ENCODE measurements at regions not wholly inside any gene's neighbourhood (a gene's known extent, or its start where the extent isn't known, plus 50 kb on each side); places are given as distances from the start of the nearest gene placed in this dataset.

DNA sequence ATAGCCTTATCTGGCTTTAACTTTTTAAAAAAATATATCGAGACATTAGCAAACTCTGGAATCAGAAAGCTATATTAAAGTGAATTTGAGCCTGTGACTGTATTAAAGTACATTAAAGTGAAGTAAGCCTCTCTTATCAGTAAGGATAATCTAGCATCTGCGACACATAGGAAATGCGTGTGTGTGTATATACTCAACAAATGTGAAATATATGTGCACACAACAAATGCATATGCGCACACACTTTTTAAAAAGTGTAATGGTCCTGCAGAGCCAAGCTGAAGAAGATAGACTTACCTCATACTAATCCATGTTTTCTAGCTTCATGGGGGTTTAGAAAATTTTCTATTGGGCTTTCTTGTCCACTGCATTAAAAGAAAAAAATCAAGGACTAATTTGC lies 437.1 kb downstream of the ZIC1 start:
- TF ChIP-seq, protein P1, sequence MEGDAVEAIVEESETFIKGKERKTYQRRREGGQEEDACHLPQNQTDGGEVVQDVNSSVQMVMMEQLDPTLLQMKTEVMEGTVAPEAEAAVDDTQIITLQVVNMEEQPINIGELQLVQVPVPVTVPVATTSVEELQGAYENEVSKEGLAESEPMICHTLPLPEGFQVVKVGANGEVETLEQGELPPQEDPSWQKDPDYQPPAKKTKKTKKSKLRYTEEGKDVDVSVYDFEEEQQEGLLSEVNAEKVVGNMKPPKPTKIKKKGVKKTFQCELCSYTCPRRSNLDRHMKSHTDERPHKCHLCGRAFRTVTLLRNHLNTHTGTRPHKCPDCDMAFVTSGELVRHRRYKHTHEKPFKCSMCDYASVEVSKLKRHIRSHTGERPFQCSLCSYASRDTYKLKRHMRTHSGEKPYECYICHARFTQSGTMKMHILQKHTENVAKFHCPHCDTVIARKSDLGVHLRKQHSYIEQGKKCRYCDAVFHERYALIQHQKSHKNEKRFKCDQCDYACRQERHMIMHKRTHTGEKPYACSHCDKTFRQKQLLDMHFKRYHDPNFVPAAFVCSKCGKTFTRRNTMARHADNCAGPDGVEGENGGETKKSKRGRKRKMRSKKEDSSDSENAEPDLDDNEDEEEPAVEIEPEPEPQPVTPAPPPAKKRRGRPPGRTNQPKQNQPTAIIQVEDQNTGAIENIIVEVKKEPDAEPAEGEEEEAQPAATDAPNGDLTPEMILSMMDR (IDR thresholded peaks at IDR 0.05; ENCODE audit: insufficient read depth, low read length) = no peak
- TF ChIP-seq POLR2AphosphoS5 (IDR thresholded peaks at IDR 0.05; ENCODE audit: low read depth) (no peak), GABPA (IDR thresholded peaks at IDR 0.05; ENCODE audit: low read depth) (no peak), SPI1 (IDR thresholded peaks at IDR 0.05; ENCODE audit: borderline replicate concordance, low read depth) (no peak)
- TF ChIP-seq, protein P2, sequence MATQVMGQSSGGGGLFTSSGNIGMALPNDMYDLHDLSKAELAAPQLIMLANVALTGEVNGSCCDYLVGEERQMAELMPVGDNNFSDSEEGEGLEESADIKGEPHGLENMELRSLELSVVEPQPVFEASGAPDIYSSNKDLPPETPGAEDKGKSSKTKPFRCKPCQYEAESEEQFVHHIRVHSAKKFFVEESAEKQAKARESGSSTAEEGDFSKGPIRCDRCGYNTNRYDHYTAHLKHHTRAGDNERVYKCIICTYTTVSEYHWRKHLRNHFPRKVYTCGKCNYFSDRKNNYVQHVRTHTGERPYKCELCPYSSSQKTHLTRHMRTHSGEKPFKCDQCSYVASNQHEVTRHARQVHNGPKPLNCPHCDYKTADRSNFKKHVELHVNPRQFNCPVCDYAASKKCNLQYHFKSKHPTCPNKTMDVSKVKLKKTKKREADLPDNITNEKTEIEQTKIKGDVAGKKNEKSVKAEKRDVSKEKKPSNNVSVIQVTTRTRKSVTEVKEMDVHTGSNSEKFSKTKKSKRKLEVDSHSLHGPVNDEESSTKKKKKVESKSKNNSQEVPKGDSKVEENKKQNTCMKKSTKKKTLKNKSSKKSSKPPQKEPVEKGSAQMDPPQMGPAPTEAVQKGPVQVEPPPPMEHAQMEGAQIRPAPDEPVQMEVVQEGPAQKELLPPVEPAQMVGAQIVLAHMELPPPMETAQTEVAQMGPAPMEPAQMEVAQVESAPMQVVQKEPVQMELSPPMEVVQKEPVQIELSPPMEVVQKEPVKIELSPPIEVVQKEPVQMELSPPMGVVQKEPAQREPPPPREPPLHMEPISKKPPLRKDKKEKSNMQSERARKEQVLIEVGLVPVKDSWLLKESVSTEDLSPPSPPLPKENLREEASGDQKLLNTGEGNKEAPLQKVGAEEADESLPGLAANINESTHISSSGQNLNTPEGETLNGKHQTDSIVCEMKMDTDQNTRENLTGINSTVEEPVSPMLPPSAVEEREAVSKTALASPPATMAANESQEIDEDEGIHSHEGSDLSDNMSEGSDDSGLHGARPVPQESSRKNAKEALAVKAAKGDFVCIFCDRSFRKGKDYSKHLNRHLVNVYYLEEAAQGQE (IDR thresholded peaks at IDR 0.05; ENCODE audit: insufficient replicate concordance, low read depth) = no peak

Data from HL-60 (cell line).